Astrocyte of the cerebellum (primary cell): ENCODE measurements at regions not wholly inside any gene's neighbourhood (a gene's known extent, or its start where the extent isn't known, plus 50 kb on each side); places are given as distances from the start of the nearest gene placed in this dataset.

Experiments
- DNase-seq: peaks from one replicate; pipeline ENCODE4 v3.0.0-alpha.2; 2011; ENCODE audit warnings: low read depth
- H3K4me3 ChIP-seq: 2 replicates; pipeline ENCODE4 v1.5.1; 2011; ENCODE audit warnings: mild to moderate bottlenecking, low read depth, low read length, moderate library complexity
- in situ Hi-C: cut with HindIII; loops from 2 replicates; pipeline ENCODE4 v1.10.0; 2017; ENCODE audit warnings: low sequenced_read_pairs
- TF ChIP-seq, protein P1 (sequence below): IDR thresholded peaks from 2 replicates; pipeline ENCODE4 v1.5.1; 2012; ENCODE audit warnings: low read length, low read depth, moderate library complexity, mild to moderate bottlenecking; ENCODE audit errors: missing control alignments

DNA sequence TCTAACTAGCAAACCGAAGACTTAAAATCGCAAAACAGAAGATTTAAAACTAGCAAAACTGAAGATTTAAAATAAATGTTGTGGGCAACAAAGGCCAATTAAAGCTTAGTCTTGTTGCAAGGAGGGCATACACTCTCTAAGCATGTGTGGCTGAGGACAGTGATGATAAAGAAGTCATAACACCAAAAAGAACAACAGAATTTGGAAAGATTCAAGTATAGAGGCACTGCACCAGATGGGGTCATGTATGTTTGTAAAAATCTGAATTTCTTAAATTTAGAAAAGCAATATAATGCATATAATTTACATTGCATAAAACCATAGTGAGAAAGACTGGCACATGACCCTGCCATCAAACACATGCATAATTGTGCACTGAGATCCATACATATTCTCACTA, 743.8 kb downstream of the TAF11L14 start:
- no peak overlapping the region for H3K4me3 ChIP-seq
- no peak for DNase-seq
- TF ChIP-seq, protein P1, sequence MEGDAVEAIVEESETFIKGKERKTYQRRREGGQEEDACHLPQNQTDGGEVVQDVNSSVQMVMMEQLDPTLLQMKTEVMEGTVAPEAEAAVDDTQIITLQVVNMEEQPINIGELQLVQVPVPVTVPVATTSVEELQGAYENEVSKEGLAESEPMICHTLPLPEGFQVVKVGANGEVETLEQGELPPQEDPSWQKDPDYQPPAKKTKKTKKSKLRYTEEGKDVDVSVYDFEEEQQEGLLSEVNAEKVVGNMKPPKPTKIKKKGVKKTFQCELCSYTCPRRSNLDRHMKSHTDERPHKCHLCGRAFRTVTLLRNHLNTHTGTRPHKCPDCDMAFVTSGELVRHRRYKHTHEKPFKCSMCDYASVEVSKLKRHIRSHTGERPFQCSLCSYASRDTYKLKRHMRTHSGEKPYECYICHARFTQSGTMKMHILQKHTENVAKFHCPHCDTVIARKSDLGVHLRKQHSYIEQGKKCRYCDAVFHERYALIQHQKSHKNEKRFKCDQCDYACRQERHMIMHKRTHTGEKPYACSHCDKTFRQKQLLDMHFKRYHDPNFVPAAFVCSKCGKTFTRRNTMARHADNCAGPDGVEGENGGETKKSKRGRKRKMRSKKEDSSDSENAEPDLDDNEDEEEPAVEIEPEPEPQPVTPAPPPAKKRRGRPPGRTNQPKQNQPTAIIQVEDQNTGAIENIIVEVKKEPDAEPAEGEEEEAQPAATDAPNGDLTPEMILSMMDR: no peak
- in situ Hi-C loops: no loop called here

DNA sequence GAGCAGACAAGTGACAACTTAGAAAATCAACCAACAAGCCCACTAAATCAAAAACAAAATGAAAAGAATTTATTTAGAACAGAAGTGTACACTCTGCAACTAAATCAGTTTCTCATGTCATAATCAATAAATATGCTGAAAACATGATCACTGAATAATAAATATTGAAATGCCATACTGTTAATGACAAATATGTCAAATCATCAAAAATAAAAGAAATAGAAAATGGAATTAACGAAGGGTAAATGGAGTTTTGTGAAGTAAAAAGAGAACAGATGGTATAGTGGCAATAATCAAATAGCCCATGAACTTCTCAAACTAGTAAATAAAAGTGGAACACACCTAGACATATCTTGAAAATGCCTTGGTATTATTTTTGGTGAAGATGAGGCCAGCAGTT, 744.9 kb downstream of the TAF11L14 start:
- in situ Hi-C loops: no loop called here
- H3K4me3 ChIP-seq: no peak overlapping the region
- TF ChIP-seq, protein P1: no peak
- no peak for DNase-seq

DNA sequence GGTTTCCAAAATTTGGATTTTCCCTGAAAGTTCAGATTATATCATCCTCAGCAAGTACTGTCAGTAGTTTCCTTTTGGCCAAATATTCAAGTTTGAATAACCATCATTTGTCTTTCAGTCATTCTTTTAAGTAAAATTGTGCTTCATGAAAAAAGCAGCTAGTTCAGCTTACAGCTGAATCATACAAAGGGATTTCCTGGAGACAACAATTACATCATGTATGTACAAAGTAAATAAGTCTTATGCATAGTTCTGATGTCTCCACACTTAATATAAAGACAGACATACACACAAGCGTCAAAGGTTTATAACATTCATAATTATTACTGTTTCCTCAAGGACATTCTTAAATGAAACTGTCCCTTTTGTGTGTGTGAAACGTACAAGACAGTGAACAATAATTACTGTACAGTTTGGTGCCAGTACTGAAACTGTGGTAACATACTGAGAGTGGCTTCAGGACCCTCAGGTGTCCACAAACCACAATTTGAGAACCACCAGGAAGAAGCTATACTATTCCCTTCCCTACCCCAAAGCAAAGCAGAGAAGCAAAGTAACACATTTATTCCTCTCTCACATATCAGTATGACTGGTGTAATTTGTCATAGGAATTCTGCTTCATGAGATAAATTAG, 746.6 kb downstream of the TAF11L14 start:
- H3K4me3 ChIP-seq: no peak overlapping the region
- DNase-seq: no peak
- TF ChIP-seq, protein P1: no peak
- in situ Hi-C loops: no loop called here

DNA sequence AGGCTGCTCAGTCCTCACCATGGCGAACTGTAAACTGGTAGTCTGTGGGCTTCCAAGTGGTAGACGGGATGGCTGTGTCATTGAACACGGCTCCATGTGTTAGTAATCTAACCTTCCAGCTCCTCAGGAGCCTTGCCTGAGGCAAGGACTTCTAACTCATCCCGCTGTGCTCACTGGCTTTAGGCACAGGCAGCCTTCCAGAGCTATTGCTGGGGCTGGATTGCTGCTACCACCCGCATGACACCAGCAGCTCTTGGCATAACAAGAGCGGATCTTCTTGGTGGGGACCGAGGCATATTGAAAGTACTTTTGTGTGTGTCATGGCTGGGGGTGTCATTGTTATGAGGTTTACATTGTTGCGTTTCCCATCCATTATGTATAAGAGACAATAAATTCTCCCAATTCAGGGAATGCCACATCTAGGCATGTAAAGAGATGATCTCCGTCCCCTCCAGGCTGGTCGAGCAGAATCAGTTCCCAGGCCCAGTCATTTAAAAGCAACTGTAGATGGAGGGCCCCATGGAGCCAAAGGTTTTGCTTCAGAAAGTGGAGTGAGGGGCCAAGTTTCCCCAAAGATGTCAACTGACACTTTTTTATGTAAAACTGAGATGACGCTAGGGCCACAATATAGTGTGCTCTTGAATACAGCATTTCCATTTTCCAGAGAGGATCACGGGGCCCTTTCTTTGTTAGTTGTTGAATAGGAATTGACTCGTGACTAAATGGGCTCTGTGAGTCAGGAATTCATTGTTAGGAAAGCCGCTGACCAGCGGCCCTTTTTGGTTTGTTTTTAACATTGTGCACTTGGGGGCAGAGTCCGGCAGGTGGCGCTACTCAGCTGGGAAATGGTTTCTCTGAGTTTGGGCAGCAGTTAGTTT, 759.5 kb downstream of the TAF11L14 start:
- in situ Hi-C loops: no loop called here
- peak; percentile 62 for DNase-seq
- TF ChIP-seq, protein P1: peak; percentile 87
- H3K4me3 ChIP-seq: no peak overlapping the region

DNA sequence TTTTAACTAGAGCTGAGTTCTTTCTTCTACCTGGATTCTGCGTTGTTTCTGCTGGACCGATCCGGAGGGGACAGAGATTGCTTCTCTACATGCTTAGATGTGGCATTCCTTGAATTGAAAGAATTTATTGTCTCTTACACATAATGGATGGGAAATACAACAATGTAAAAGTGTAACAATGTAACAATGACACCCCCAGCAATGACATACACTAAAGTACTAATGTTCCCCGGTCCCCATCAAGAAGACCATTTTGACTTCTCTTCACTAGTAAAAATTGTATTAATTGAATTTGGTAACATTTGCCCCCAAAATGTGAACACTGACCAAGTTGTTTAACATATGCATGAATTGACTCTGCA, 760.2 kb downstream of the TAF11L14 start:
- TF ChIP-seq, protein P1: no peak
- DNase-seq: no peak
- in situ Hi-C loops: no loop called here
- H3K4me3 ChIP-seq: no peak overlapping the region

DNA sequence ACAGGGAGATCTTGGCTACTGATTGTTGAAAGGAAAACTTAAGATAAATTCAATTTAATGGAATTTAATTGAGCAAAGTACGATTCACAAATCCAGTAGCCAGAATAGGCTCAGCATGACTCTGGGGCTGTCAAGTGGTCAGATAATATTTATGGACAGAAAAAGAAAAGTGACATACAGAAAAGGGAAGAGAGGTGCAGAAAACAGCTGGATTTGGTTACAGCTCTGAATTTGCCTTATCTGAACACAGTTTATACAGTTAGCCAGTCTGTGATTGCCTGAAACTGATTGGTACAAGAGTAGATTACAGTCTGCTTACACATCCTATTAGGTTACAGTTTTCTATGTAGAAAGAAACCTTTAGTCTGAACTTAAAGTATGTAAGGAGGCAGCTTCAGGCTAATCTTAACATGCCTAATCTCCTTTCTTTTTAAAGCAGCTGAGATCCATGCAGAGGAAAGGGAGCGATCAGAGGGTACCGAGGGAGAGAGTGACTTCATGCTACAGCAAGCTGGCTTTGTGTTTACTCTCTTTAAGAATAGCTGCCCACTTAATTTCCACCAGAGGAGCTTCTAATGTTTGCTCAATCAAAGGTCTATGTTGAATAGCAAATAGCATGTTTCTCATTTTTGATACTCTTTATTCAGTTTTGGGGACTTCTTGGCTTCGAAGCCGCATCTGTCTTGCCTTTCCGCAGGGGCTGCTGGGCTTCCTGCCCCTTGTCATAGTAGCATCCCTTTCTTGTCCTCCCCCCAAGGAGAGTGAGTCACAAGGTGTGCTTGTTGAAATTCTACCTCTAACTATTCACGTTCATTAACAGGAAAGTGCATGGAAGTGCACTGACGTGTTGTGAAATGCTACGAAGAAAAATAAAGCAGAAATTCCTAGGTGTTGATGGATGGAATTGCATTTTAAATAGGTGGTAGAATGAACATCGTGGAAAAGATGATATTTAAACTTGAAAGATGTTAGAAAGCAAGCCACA, 761.2 kb downstream of the TAF11L14 start:
- H3K4me3 ChIP-seq: no peak overlapping the region
- DNase-seq: no peak
- in situ Hi-C loops: no loop called here
- TF ChIP-seq, protein P1: no peak
